GM06990 (cell line): ENCODE measurements at regions not wholly inside any gene's neighbourhood (a gene's known extent, or its start where the extent isn't known, plus 50 kb on each side); places are given as distances from the start of the nearest gene placed in this dataset.
A peak's percentile ranks its signal among the peaks of the same experiment; 100 is the strongest.

Source experiments
- DNase-seq: peaks from one replicate; pipeline ENCODE4 v3.0.0-alpha.2; 2011; ENCODE audit not compliant: insufficient read length; ENCODE audit errors: extremely low read depth
- H3K27me3 ChIP-seq: replicated peaks from 2 replicates; pipeline ENCODE4 v1.6.0; 2011; ENCODE audit warnings: low read length; ENCODE audit not compliant: control insufficient read depth, insufficient read depth
- H3K36me3 ChIP-seq: 2 replicates; pipeline ENCODE4 v1.5.1; 2011; ENCODE audit warnings: low read length; ENCODE audit not compliant: control insufficient read depth, insufficient read depth
- H3K4me3 ChIP-seq: replicated peaks from 2 replicates; pipeline ENCODE4 v1.5.1; 2011; ENCODE audit warnings: low read depth, mild to moderate bottlenecking, control low read depth, low read length
- CTCF ChIP-seq: IDR thresholded peaks from 2 replicates; pipeline ENCODE4 v1.5.1; 2011; ENCODE audit warnings: low read length, control low read depth, mild to moderate bottlenecking, inconsistent platforms; ENCODE audit not compliant: insufficient read depth, poor library complexity, severe bottlenecking

- Histone ChIP-seq H3K4me3 (no peak overlapping the region), H3K27me3 (no peaks in the 10 kb centered on the region; the same call in 1 of the 2 replicates), H3K36me3 (no peaks in the 10 kb centered on the region)
- DNase-seq: no peak
- no peak for TF ChIP-seq CTCF
Measured at GRCh38 chr16:79772048-79772447, 171.5 kb upstream of the MAF start.

GRCh38 chr16:79770244-79771064 is 169.9 kb upstream of the MAF start:
- H3K27me3 ChIP-seq: no peaks in the 10 kb centered on the region; the same call in 1 of the 2 replicates
- H3K36me3 ChIP-seq: no peaks in the 10 kb centered on the region
- peak overlapping the region; percentile 60 for H3K4me3 ChIP-seq
- peak; percentile 82 for DNase-seq
- no peak for TF ChIP-seq CTCF

- Histone ChIP-seq H3K36me3 (no peaks in the 10 kb centered on the region), H3K27me3 (no peaks in the 10 kb centered on the region; the same call in 1 of the 2 replicates), H3K4me3 (peak overlapping the region; percentile 60)
- no peak for TF ChIP-seq CTCF
- no peak for DNase-seq
Measured at GRCh38 chr16:79769928-79770243, 169.3 kb upstream of the MAF start.

- DNase-seq: no peak
- no peak for TF ChIP-seq CTCF
- no peaks in the 10 kb centered on the region for H3K36me3 ChIP-seq
- H3K4me3 ChIP-seq: no peak overlapping the region
- H3K27me3 ChIP-seq: no peaks in the 10 kb centered on the region; the same call in 1 of the 2 replicates
Measured at GRCh38 chr16:79769270-79769927, 168.9 kb upstream of the MAF start.

- H3K4me3 ChIP-seq: no peak overlapping the region
- TF ChIP-seq CTCF: no peak
- no peaks in the 10 kb centered on the region for H3K36me3 ChIP-seq
- DNase-seq: no peak
- H3K27me3 ChIP-seq: no peaks in the 10 kb centered on the region; the same call in 1 of the 2 replicates
Measured at GRCh38 chr16:79768276-79768970, 167.9 kb upstream of the MAF start.
